ENCODE measurements at regions not wholly inside any gene's neighbourhood (a gene's known extent, or its start where the extent isn't known, plus 50 kb on each side); places are given as distances from the start of the nearest gene placed in this dataset.
"Not testable (repeated sequence)": the region's sequence is repeated elsewhere in the genome, so short reads cannot be mapped to it uniquely, and the experiment has no call there.

DNA sequence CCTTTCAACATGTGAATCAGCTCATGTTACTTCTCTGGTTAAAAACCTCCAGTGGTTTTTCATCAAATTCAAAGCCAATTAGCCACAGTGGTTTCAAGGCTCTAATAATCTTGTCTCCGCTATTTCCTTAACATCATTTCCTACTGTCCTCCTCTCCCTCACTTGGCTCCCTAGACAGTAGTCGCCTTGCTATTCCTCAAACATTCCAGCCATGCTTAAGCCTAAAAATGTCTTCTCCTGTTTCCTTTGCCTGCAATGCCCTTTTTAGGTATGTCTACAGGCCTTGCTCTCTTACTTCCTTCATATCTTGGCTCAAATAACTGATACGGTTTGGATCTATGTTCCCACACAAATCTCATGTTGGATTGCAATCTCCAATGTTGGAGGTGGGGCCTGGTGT, 779.4 kb upstream of the LRRN3 start:
- Mint-ChIP-seq H3K36me3 (no peaks in the 10 kb centered on the region), H3K4me1 (no peaks in the 10 kb centered on the region), H3K4me3 (no peak overlapping the region), H3K27ac (no peak overlapping the region), H3K9me3 (peaks cover 3 to 34% (median 13%) of the 10 kb centered on the region in 7 donors), H3K27me3 (peaks cover 0 to 3% (median 0%) of the 10 kb centered on the region in 3 donors)
- ATAC-seq (ENCODE audit: low read depth in 2 of 2) (no peak), DNase-seq (no peak)

DNA sequence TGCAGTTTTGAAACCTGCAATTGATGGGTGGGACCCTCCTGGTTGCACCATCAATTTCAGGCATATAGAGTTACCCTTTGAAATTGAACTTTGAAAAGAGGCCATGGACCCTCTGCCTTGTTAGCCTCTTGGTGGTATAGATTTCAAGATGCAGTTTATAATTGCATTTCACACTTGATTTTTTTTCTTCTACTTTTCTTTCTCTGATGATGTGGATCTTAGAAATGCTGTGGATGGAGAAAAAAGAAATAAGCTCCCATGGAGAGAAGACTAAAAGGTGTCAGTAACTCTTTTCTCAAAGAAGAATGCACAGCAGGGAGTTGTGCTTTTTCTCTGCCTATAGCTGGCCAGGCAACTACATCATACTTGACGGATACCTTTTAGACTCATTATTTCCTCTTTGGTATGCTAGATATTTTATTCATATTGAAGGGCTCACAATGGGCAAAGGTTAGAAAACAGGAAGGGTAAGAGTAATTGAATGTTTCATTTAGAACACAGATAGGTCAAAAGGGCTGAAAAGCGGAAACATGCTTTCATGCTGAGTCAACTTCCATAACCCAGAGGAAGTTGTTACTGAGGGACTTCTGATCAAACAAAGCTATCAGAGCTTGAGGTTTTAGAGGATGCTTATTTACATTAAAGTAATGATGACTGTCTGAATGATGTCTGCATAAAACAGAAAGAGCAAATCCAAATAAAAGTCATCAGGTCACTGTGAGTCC, 773.2 kb upstream of the LRRN3 start:
- Mint-ChIP-seq H3K4me3 (no peak overlapping the region), H3K27ac (no peak overlapping the region), H3K4me1 (no peaks in the 10 kb centered on the region), H3K9me3 (peaks cover 12 to 35% (median 16%) of the 10 kb centered on the region in 7 donors), H3K36me3 (no peaks in the 10 kb centered on the region), H3K27me3 (peaks cover 0 to 3% (median 0%) of the 10 kb centered on the region in 3 donors)
- DNase-seq (no peak), ATAC-seq (ENCODE audit: low read depth in 2 of 2) (no peak)

DNA sequence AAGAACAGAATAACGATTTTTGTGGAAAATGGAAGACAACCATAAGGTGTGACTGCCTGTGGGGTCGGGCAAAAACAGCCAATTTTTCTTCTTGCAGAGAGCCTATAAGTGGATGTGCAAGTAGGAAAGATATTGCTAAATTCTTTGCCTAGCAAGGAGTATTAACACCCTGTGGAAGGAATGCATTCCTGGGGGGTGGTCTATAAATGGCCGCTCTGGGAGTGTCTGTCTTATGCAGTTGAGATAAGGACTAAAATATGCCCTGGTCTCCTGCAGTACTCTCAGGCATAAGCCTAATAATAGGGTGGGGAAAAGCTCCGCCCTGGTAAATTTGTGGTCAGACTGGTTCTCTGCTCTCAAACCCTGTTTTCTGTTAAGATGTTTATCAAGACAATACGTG, 770.6 kb upstream of the LRRN3 start:
- not testable (repeated sequence) for DNase-seq; ATAC-seq (ENCODE audit: low read depth in 2 of 2); H3K36me3 Mint-ChIP-seq; H3K4me1 Mint-ChIP-seq; H3K27me3 Mint-ChIP-seq; H3K27ac Mint-ChIP-seq; H3K4me3 Mint-ChIP-seq
- peaks cover 9 to 30% (median 12%) of the 10 kb centered on the region in 7 donors for H3K9me3 Mint-ChIP-seq

DNA sequence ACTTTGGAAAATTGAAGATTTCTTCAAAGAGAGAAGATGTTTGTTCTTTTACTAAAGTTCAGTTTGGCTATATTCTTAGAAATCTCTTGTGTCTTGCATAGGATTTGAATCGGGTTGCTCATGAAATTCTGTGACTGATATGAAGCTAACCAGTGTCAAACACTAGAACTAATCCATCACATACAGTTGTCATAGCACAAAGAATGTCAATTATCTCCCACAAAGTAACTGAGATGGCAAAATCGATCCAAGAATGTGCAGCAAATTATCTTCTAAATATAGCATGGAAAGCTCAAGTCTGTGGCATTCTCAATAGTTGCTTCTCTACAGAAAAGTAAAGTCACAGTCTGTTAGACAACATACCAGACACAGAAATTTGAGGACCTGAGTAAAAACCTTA, 768.1 kb upstream of the LRRN3 start:
- no peaks in the 10 kb centered on the region for H3K36me3 Mint-ChIP-seq
- no peaks in the 10 kb centered on the region for H3K4me1 Mint-ChIP-seq
- H3K9me3 Mint-ChIP-seq: peaks cover 3 to 16% (median 10%) of the 10 kb centered on the region in 7 donors
- H3K4me3 Mint-ChIP-seq: no peak overlapping the region
- H3K27ac Mint-ChIP-seq: no peak overlapping the region
- DNase-seq (no peak), ATAC-seq (ENCODE audit: low read depth in 2 of 2) (no peak)
- H3K27me3 Mint-ChIP-seq: no peaks in the 10 kb centered on the region

DNA sequence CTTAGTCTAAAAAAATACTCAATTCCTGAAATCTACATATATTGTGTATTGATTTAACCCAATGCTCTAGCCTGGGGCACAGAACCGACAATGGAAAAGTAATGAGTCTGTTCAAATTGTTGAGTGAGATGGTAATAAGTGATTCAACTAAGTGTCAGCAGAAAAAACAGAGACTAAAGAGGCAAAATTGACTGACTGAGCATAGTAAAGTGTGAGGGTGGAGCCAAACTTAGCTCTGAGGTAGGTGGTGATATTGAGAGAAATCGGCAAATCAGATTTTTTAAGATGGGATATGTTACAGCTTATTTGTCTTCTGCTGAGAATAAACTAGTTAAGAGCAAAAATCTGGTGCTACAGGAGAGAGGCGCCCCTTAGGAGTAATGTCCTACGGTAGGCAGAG, 764.0 kb upstream of the LRRN3 start:
- Mint-ChIP-seq H3K27ac (no peak overlapping the region), H3K36me3 (no peaks in the 10 kb centered on the region), H3K9me3 (peaks cover 0 to 7% (median 3%) of the 10 kb centered on the region in 7 donors), H3K4me1 (no peaks in the 10 kb centered on the region), H3K4me3 (no peak overlapping the region), H3K27me3 (no peaks in the 10 kb centered on the region)
- DNase-seq (no peak), ATAC-seq (ENCODE audit: low read depth in 2 of 2) (no peak)

DNA sequence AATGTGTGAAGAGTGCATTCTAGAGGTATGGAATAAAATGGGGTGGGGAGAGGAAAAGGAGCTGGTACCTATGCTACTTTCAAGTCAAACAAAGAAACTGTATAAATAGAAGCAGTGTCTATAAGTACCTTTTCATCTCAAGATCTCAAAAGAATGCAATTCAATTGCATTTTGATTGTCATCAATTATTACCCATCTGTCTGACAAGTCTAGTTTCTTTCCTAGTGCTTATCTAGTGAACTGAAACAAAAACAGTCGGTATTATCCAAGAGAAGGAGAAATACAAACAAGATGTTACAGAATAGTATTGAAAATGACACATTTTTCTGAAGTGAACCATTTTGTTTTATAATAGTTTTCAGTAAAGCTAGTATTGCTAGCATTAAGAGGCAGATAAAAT, 754.5 kb upstream of the LRRN3 start:
- H3K9me3 Mint-ChIP-seq: peaks cover 0 to 21% (median 6%) of the 10 kb centered on the region in 7 donors
- DNase-seq (no peak), ATAC-seq (ENCODE audit: low read depth in 2 of 2) (no peak)
- no peaks in the 10 kb centered on the region for H3K36me3 Mint-ChIP-seq
- H3K27me3 Mint-ChIP-seq: no peaks in the 10 kb centered on the region
- no peak overlapping the region for H3K27ac Mint-ChIP-seq
- no peak overlapping the region for H3K4me3 Mint-ChIP-seq
- H3K4me1 Mint-ChIP-seq: no peaks in the 10 kb centered on the region

DNA sequence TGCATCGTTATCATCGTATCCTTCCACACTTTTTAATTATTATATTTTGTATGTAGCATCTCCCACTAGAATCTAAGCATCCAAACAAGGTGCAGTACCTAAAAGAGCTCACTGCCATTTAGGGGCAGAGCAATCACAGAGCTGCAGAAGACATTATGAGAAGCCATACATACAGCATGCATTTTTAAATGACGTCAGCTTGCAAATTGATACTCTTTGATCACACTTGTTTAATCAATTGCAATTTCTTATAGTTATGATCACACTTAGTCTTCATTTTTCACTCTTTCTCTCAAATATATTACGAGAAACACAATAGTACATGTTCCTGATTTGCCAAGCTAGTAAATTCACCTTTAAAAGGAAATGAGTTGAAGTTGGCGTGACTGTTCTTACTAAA, 753.3 kb upstream of the LRRN3 start:
- no peaks in the 10 kb centered on the region for H3K4me1 Mint-ChIP-seq
- no peak overlapping the region for H3K27ac Mint-ChIP-seq
- no peaks in the 10 kb centered on the region for H3K27me3 Mint-ChIP-seq
- no peak overlapping the region for H3K4me3 Mint-ChIP-seq
- no peaks in the 10 kb centered on the region for H3K36me3 Mint-ChIP-seq
- ATAC-seq (ENCODE audit: low read depth in 2 of 2): no peak
- no peak for DNase-seq
- peaks cover 0 to 21% (median 6%) of the 10 kb centered on the region in 7 donors for H3K9me3 Mint-ChIP-seq

DNA sequence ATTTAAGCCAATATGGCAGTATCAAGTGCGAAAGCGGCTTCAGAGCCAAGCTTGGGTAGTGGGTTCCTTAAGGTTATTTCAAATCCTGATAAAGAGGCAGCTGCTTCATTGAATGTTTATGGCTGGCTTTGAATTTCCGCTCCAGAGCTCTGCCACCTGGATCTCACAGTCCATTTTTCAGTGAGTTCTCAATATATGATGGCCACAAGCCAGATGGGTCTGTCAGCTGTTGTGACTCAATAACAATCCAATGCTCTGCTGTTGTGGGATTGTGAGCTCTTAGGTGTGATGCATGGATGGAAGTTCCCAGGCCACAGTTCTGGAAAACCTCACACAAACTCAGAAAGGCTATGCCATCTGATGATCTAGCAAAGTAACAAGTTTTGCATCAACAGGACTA, 743.8 kb upstream of the LRRN3 start:
- ATAC-seq (ENCODE audit: low read depth in 2 of 2) (no peak), DNase-seq (no peak)
- Mint-ChIP-seq H3K4me3 (no peak overlapping the region), H3K27ac (no peak overlapping the region), H3K9me3 (peaks cover 0 to 12% (median 9%) of the 10 kb centered on the region in 7 donors), H3K4me1 (no peaks in the 10 kb centered on the region), H3K36me3 (no peaks in the 10 kb centered on the region), H3K27me3 (no peaks in the 10 kb centered on the region)

DNA sequence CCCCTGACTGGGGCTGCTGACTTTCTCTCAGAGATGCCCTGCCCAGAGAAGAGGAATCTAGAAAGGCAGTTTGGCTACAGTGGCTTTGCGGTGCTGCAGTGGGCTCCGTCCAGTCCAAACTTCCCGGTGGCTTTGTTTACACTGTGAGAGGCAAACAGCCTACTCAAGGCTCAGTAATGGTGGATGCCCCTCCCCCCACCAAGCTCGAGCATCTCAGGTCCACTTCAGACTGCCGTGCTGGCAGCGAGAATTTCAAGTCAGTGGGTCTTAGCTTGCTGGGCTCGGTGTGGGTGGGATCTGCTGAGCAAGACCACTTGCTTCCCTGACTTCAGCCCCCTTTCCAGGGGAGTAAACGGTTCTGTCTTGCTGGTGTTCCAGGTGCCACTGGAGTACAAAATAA, 734.5 kb upstream of the LRRN3 start:
- H3K27ac Mint-ChIP-seq: no peak overlapping the region
- no peak overlapping the region for H3K4me3 Mint-ChIP-seq
- no peaks in the 10 kb centered on the region for H3K36me3 Mint-ChIP-seq
- no peak for ATAC-seq (ENCODE audit: low read depth in 2 of 2)
- H3K4me1 Mint-ChIP-seq: no peaks in the 10 kb centered on the region
- no peak for DNase-seq
- H3K9me3 Mint-ChIP-seq: peaks cover 6 to 17% (median 10%) of the 10 kb centered on the region in 7 donors
- H3K27me3 Mint-ChIP-seq: no peaks in the 10 kb centered on the region

DNA sequence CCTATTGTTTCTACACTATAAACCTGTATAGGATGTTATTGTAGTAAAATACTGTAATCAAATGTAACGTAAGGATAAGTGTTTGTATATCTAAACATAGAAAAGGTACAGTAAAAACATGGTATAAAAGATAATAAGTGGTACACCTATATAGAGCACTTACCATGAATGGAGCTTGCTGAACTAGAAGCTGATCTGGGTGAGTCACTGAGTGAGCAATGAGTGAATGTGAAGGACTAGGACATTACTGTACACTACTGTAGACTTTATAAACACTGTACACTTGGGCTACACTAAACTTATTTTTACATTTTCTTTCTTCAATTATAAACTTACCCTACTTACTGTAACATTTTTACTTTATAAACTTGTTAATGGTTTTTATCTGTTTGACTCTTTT, 732.9 kb upstream of the LRRN3 start:
- Mint-ChIP-seq H3K27me3 (no peaks in the 10 kb centered on the region), H3K27ac (no peak overlapping the region), H3K4me3 (no peak overlapping the region), H3K4me1 (no peaks in the 10 kb centered on the region), H3K9me3 (peaks cover 2 to 16% (median 8%) of the 10 kb centered on the region in 7 donors), H3K36me3 (no peaks in the 10 kb centered on the region)
- DNase-seq: no peak
- no peak for ATAC-seq (ENCODE audit: low read depth in 2 of 2)

DNA sequence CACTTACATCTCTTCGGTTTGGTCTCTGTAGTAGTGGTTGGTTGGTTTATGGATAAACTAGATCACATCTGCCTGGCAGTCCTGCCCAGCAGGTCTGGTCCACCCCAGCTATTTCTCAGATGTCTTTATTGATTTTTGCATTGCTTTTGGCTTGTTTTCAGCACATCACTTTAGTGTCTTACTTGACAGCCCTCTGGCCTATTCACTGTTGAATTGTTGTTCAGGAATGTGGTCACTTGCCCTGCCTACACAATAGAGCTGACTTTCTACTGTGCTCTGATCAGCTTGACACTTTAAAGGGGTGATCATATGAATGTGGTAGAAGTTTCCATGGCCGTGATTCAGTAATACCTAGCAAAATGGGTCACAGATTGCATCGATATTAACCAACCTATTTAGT, 719.2 kb upstream of the LRRN3 start:
- Mint-ChIP-seq H3K9me3 (peaks cover 0 to 8% (median 4%) of the 10 kb centered on the region in 7 donors), H3K27me3 (no peaks in the 10 kb centered on the region), H3K4me1 (no peaks in the 10 kb centered on the region), H3K27ac (no peak overlapping the region), H3K4me3 (no peak overlapping the region), H3K36me3 (no peaks in the 10 kb centered on the region)
- ATAC-seq (ENCODE audit: low read depth in 2 of 2) (no peak), DNase-seq (no peak)

DNA sequence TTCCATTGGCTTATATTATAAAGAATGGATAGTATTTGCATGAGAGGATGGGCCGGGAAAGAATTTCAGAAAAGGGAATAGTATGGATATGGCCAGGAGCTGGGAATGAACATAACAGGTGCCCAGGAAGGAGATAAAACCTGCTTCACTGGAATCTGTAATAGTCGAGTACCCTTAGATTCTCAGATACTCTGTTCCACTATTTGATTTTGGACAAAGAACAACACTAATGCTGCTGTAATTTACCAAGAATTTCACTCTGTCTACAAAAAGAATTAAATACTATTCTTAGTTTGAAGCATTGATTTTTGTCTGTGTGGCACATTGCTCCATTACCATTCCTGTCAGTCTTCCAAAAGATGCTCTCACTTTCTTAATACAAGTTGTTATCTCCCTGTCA, 718.2 kb upstream of the LRRN3 start:
- Mint-ChIP-seq H3K36me3 (no peaks in the 10 kb centered on the region), H3K27ac (no peak overlapping the region), H3K4me1 (no peaks in the 10 kb centered on the region), H3K9me3 (peaks cover 0 to 8% (median 6%) of the 10 kb centered on the region in 7 donors), H3K27me3 (no peaks in the 10 kb centered on the region), H3K4me3 (no peak overlapping the region)
- DNase-seq: no peak
- ATAC-seq (ENCODE audit: low read depth in 2 of 2): no peak

DNA sequence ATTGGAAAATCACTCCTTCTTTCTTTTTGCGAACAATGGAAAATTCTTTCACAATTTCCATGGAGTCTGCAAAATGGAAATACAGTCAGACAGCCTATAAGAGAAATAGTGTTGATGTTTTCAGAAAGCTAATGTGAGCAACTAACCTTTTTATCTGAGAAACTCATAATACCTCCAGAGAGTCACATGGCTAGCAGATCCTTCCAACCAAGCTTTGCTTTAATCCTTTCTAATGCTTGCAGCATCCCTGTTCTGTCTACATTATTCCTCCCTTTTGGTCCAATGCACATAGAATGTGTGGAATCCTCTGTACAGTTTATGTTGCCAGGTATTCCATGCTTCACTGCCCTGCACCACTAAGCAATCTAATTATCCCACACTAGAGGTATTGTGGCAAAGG, 717.5 kb upstream of the LRRN3 start:
- no peaks in the 10 kb centered on the region for H3K36me3 Mint-ChIP-seq
- ATAC-seq (ENCODE audit: low read depth in 2 of 2) (no peak), DNase-seq (no peak)
- H3K27ac Mint-ChIP-seq: no peak overlapping the region
- H3K9me3 Mint-ChIP-seq: peaks cover 0 to 8% (median 7%) of the 10 kb centered on the region in 7 donors
- H3K4me3 Mint-ChIP-seq: no peak overlapping the region
- H3K4me1 Mint-ChIP-seq: no peaks in the 10 kb centered on the region
- H3K27me3 Mint-ChIP-seq: no peaks in the 10 kb centered on the region

DNA sequence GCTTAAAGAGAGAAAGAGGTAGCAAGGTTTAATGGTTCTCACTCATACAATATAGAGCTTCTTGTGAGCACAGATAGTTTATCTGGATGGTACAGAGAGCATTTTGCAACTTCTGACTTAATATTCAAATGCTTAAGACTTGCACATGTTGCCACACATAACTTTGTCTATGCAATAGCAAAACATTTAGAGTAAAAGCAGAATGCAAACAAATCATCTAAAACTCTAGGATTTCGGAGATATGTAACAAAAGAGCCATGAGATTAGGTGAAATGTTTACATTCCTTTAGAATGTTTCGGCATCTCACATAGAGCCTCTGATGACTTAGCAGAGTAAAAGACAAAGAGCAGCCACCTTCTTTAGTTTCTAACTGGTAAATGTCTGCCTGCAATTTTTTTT, 717.1 kb upstream of the LRRN3 start:
- no peak overlapping the region for H3K27ac Mint-ChIP-seq

DNA sequence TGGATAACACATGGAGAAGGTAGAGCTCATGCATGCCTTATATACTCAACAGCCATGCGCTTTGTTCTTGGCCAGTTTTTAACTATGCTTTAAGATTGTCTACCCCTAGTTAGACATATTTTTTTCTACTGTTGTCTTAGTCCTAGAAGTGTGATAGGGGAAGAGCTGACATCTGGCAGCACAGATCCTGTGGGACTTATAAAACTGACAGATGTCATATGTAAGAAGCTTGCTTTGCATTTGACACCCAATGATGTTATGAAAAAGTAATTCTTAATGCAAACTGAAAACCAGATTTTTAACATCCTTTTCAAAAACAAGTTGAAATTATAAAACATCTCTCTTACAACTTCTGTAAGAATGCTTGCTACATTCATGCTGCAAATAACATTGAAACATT, 715.9 kb upstream of the LRRN3 start:
- Mint-ChIP-seq H3K4me1 (no peaks in the 10 kb centered on the region), H3K9me3 (peaks cover 0 to 8% (median 5%) of the 10 kb centered on the region in 7 donors), H3K27me3 (no peaks in the 10 kb centered on the region), H3K27ac (no peak overlapping the region), H3K4me3 (no peak overlapping the region), H3K36me3 (no peaks in the 10 kb centered on the region)
- no peak for ATAC-seq (ENCODE audit: low read depth in 2 of 2)
- no peak for DNase-seq

More for the DNA sequence above, 717.1 kb upstream of the LRRN3 start:
- no peak for ATAC-seq (ENCODE audit: low read depth in 2 of 2)
- Mint-ChIP-seq H3K27me3 (no peaks in the 10 kb centered on the region), H3K36me3 (no peaks in the 10 kb centered on the region), H3K4me1 (no peaks in the 10 kb centered on the region), H3K9me3 (peaks cover 0 to 9% (median 7%) of the 10 kb centered on the region in 7 donors), H3K4me3 (no peak overlapping the region)
- DNase-seq: no peak
